ENCODE measurements at regions not wholly inside any gene's neighbourhood (a gene's known extent, or its start where the extent isn't known, plus 50 kb on each side); places are given as distances from the start of the nearest gene placed in this dataset.

DNA sequence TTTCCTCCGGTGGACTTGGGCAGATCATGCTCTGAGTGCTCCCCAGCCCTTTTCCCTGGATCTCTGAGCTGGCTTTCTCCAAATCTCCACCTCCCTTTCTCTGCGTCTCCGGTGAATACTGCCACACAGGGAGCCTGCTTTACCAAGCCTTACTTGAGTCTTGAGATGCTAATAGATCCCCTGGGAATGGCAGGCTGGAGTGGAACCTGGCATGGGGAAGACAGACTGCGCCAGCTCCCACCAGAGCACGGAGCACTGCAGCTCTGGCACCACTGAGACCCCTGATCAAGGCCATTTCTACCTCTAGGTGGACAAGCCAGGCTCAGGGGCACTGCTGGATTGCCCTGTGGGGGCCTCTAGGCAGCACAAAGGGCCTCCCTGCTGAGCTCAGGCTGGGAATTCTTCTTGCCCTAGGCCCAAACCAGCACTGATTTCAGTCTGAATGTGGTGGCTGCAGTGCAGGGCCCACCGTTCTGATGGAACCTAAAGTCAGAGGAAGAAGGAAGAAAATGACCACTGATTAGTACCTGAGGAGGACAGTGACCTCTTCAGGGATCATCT, 74.3 kb upstream of the CRHR1 start:
- no peaks in the 10 kb centered on the region for H3K9me3 ChIP-seq
- no peak for DNase-seq
- no peak overlapping the region for H3K4me3 ChIP-seq (replicated peaks in 1 of 3)
- H3K4me1 ChIP-seq, result no peaks in the 10 kb centered on the region
- H3K27me3 ChIP-seq, result no peaks in the 10 kb centered on the region
- TF ChIP-seq POLR2A (IDR thresholded peaks at IDR 0.05) (no peak), CTCF (IDR thresholded peaks at IDR 0.05) (no peak)
- intact Hi-C loops (cut with DNase I), result no loop called here
- H3K36me3 ChIP-seq, result no peaks in the 10 kb centered on the region
- 69 to 78% methylated on average over 6 of the region's 6 CpGs for whole genome bisulfite sequencing, 2 donors
- no peak overlapping the region for H3K27ac ChIP-seq

DNA sequence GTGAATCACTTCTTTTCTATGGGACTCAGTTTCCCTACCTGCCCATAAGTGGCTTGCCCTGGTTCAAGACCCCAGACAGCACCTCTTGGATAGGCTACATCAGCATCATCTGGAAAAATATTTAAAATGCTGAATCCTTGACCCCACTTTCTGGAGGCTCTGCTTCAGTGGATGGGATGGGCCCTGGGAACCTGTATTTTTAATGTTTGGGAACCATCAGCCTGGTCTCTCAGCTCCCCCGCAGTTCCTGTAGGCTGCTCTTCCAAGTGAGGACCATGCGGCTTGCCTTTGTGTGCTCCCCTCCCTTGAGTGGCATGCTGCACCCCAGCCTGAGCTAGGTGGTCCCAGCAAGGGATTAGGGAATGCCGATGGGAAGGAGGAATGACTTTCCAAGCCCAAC, 68.3 kb upstream of the CRHR1 start:
- Histone ChIP-seq H3K27ac (no peak overlapping the region), H3K9me3 (no peaks in the 10 kb centered on the region), H3K4me3 (replicated peaks in 1 of 3) (no peak overlapping the region), H3K4me1 (no peaks in the 10 kb centered on the region), H3K36me3 (no peaks in the 10 kb centered on the region), H3K27me3 (no peaks in the 10 kb centered on the region)
- TF ChIP-seq POLR2A (IDR thresholded peaks at IDR 0.05) (no peak), CTCF (IDR thresholded peaks at IDR 0.05) (no peak)
- 57 to 67% methylated on average over 3 of the region's 3 CpGs for WGBS, 2 donors
- intact Hi-C loops (cut with DNase I), result no loop called here
- DNase-seq, result no peak

GRCh38 chr17:45718791-45719190, 65.3 kb upstream of the CRHR1 start:
- Histone ChIP-seq H3K27ac (no peak overlapping the region), H3K27me3 (no peaks in the 10 kb centered on the region), H3K4me1 (no peaks in the 10 kb centered on the region), H3K9me3 (no peaks in the 10 kb centered on the region), H3K4me3 (replicated peaks in 1 of 3) (no peak overlapping the region), H3K36me3 (no peaks in the 10 kb centered on the region)
- TF ChIP-seq POLR2A (IDR thresholded peaks at IDR 0.05) (no peak), CTCF (IDR thresholded peaks at IDR 0.05) (no peak)
- WGBS, 2 donors, result 87 to 88% methylated on average over 5 of the region's 5 CpGs
- intact Hi-C loops (cut with DNase I), result no loop called here
- DNase-seq, result no peak

GRCh38 chr17:45719335-45720071, 64.6 kb upstream of the CRHR1 start:
- no peaks in the 10 kb centered on the region for H3K9me3 ChIP-seq
- 68 to 74% methylated on average over 3 of the region's 3 CpGs for WGBS, 2 donors
- TF ChIP-seq POLR2A (IDR thresholded peaks at IDR 0.05), result no peak
- peak in 1 of 6 experiments; percentile 22 for TF ChIP-seq CTCF (IDR thresholded peaks at IDR 0.05)
- no peaks in the 10 kb centered on the region for H3K4me1 ChIP-seq
- H3K36me3 ChIP-seq, result no peaks in the 10 kb centered on the region
- H3K27me3 ChIP-seq, result no peaks in the 10 kb centered on the region
- no peak for DNase-seq
- H3K27ac ChIP-seq, result no peak overlapping the region
- intact Hi-C loops (cut with DNase I), result loop anchor here (5.0 kb wide), 1 partner anchor 113 kb away; no protein-coding TSS in a partner anchor
- no peak overlapping the region for H3K4me3 ChIP-seq (replicated peaks in 1 of 3)

GRCh38 chr17:45720386-45720785, 63.7 kb upstream of the CRHR1 start:
- Histone ChIP-seq H3K9me3 (no peaks in the 10 kb centered on the region), H3K4me3 (replicated peaks in 1 of 3) (no peak overlapping the region), H3K4me1 (no peaks in the 10 kb centered on the region), H3K27me3 (no peaks in the 10 kb centered on the region), H3K27ac (no peak overlapping the region), H3K36me3 (no peaks in the 10 kb centered on the region)
- 82 to 91% methylated on average over 11 of the region's 11 CpGs for WGBS, 2 donors
- intact Hi-C loops (cut with DNase I), result loop anchor here (5.0 kb wide), 1 partner anchor 112 kb away; no protein-coding TSS in a partner anchor
- TF ChIP-seq CTCF (IDR thresholded peaks at IDR 0.05) (no peak), POLR2A (IDR thresholded peaks at IDR 0.05) (no peak)
- no peak for DNase-seq

Data from thyroid gland (tissue), 4 donors.